ENCODE measurements at regions not wholly inside any gene's neighbourhood (a gene's known extent, or its start where the extent isn't known, plus 50 kb on each side); places are given as distances from the start of the nearest gene placed in this dataset.
"Not testable (repeated sequence)": the region's sequence is repeated elsewhere in the genome, so short reads cannot be mapped to it uniquely, and the experiment has no call there.

- H3K27ac ChIP-seq (ENCODE audit: low read length): no peak overlapping the region
- no peak overlapping the region for H3K4me3 ChIP-seq (ENCODE audit: low read length)
- H3K9me3 ChIP-seq (replicated peaks; ENCODE audit: control insufficient read depth, low read depth, low read length): no peaks in the 10 kb centered on the region
- no peaks in the 10 kb centered on the region for H3K27me3 ChIP-seq (ENCODE audit: control insufficient read depth, insufficient read depth, low read length)
- 94% methylated on average over 6 of the region's 8 CpGs for WGBS (ENCODE audit: insufficient coverage)
- no peaks in the 10 kb centered on the region for H3K36me3 ChIP-seq (ENCODE audit: control insufficient read depth, insufficient read depth, low read length)
- no peaks in the 10 kb centered on the region for H3K4me1 ChIP-seq (ENCODE audit: control insufficient read depth, insufficient read depth, low read length)
- no peak for DNase-seq
These were observed 378.2 kb upstream of the MAOA start for GRCh38 chrX:43277879-43278278.

GRCh38 chrX:43278440-43278839, 377.7 kb upstream of the MAOA start:
- H3K27me3 ChIP-seq (ENCODE audit: control insufficient read depth, insufficient read depth, low read length): no peaks in the 10 kb centered on the region
- no peak overlapping the region for H3K27ac ChIP-seq (ENCODE audit: low read length)
- H3K36me3 ChIP-seq (ENCODE audit: control insufficient read depth, insufficient read depth, low read length): no peaks in the 10 kb centered on the region
- H3K4me1 ChIP-seq (ENCODE audit: control insufficient read depth, insufficient read depth, low read length): no peaks in the 10 kb centered on the region
- no peak overlapping the region for H3K4me3 ChIP-seq (ENCODE audit: low read length)
- WGBS (ENCODE audit: insufficient coverage): 92% methylated on average over 19 of the region's 19 CpGs
- no peak for DNase-seq
- no peaks in the 10 kb centered on the region for H3K9me3 ChIP-seq (replicated peaks; ENCODE audit: control insufficient read depth, low read depth, low read length)

DNA sequence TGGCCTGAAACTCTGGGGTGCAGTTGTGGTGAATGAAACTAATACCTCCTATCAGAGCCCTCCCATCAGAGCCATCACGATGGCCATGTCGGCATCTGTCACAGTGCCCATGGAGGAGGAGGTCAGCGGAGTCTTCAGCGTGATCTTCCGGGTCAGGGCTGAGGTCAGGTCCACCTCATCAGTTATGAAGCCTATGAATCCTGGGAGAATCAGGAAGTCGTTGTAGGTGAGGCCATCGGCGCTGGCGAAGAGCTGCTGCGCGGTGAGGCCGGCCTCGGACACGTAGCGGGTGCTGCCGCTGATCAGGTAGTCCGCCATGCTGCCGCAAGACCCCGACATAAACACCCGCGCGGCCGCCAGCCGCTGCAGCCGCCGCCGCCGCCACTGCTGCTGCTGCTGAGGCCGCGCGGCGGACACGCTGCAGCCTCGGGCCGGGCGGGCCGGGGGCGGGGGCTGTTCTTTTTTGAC, 376.7 kb upstream of the MAOA start:
- no peak for DNase-seq
- Histone ChIP-seq H3K27me3 (ENCODE audit: control insufficient read depth, insufficient read depth, low read length) (no peaks in the 10 kb centered on the region), H3K4me1 (ENCODE audit: control insufficient read depth, insufficient read depth, low read length) (no peaks in the 10 kb centered on the region), H3K9me3 (replicated peaks; ENCODE audit: control insufficient read depth, low read depth, low read length) (no peaks in the 10 kb centered on the region), H3K4me3 (ENCODE audit: low read length) (no peak overlapping the region), H3K36me3 (ENCODE audit: control insufficient read depth, insufficient read depth, low read length) (no peaks in the 10 kb centered on the region), H3K27ac (ENCODE audit: low read length) (no peak overlapping the region)
- 87% methylated on average over 28 of the region's 38 CpGs for WGBS (ENCODE audit: insufficient coverage)

DNA sequence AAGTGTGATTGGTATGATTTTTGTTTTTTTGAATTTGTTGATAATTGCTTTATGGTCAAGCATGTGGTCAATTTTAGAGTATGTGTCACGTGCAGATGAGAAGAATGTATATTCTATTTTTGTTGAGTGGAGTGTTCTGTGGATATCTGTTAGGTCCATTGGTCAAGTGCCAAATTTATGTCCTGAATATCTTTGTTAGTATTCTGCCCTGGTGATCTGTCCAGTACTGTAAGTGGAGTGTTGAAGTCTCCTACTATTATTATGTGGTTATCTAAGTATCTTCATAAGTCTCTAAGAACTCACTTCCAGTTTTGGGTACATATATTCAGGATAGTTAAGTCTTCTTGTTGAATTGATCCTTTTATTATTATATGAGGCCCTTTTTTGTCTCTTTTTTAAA, 372.9 kb upstream of the MAOA start:
- DNase-seq: no peak
- WGBS (ENCODE audit: insufficient coverage): 86% methylated on average over 1 of the region's 1 CpG
- no peaks in the 10 kb centered on the region for H3K36me3 ChIP-seq (ENCODE audit: control insufficient read depth, insufficient read depth, low read length)
- no peaks in the 10 kb centered on the region for H3K4me1 ChIP-seq (ENCODE audit: control insufficient read depth, insufficient read depth, low read length)
- no peak overlapping the region for H3K27ac ChIP-seq (ENCODE audit: low read length)
- H3K27me3 ChIP-seq (ENCODE audit: control insufficient read depth, insufficient read depth, low read length): peaks cover 3% of the 10 kb centered on the region
- H3K4me3 ChIP-seq (ENCODE audit: low read length): no peak overlapping the region
- no peaks in the 10 kb centered on the region for H3K9me3 ChIP-seq (replicated peaks; ENCODE audit: control insufficient read depth, low read depth, low read length)

DNA sequence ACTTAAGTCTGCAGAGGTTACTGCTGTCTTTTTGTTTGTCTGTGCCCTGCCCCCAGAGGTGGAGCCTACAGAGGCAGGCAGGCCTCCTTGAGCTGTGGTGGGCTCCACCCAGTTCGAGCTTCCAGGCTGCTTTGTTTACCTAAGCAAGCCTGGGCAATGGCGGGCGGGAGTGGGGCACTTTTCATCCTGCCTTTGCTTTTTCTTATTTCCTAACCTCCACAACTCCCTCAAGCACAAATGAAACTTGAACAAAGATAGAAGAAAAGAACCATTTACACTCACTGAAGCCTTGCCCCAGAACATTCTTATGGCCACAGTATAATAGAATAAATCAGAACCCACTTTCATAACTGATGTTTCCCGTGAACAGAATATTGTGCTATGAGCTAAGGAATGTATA, 344.5 kb upstream of the MAOA start:
- DNase-seq; H3K4me1 ChIP-seq (ENCODE audit: control insufficient read depth, insufficient read depth, low read length); H3K27ac ChIP-seq (ENCODE audit: low read length); H3K27me3 ChIP-seq (ENCODE audit: control insufficient read depth, insufficient read depth, low read length); H3K9me3 ChIP-seq (replicated peaks; ENCODE audit: control insufficient read depth, low read depth, low read length); H3K4me3 ChIP-seq (ENCODE audit: low read length); H3K36me3 ChIP-seq (ENCODE audit: control insufficient read depth, insufficient read depth, low read length): not testable (repeated sequence)
- WGBS (ENCODE audit: insufficient coverage): no CpG with 5 or more reads among the region's 4 CpGs

GRCh38 chrX:43313035-43313434, 343.1 kb upstream of the MAOA start:
- no peak overlapping the region for H3K27ac ChIP-seq (ENCODE audit: low read length)
- DNase-seq: no peak
- no peak overlapping the region for H3K4me3 ChIP-seq (ENCODE audit: low read length)
- peaks cover 3% of the 10 kb centered on the region for H3K27me3 ChIP-seq (ENCODE audit: control insufficient read depth, insufficient read depth, low read length)
- H3K9me3 ChIP-seq (replicated peaks; ENCODE audit: control insufficient read depth, low read depth, low read length): no peaks in the 10 kb centered on the region
- WGBS (ENCODE audit: insufficient coverage): no CpG with 5 or more reads among the region's 1 CpG
- H3K4me1 ChIP-seq (ENCODE audit: control insufficient read depth, insufficient read depth, low read length): no peaks in the 10 kb centered on the region
- no peaks in the 10 kb centered on the region for H3K36me3 ChIP-seq (ENCODE audit: control insufficient read depth, insufficient read depth, low read length)

DNA sequence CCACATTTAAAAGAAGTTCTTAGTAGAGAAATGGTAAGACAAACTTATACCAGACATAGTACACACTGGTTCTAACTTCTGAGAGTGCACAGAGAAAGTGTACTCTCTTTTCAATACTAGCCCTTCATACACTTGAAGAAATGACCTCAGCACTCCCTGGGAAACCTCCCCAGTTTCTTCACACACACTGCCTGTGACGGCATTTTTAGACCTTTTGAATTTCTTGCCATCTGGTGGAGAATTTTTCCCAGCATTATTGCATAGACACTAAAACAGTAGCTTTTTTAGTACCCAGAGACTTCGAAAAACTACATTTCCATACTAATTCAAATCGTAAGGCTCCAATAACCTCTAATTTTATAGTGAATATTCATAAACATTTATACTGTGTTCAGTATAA, 341.6 kb upstream of the MAOA start:
- Histone ChIP-seq H3K9me3 (replicated peaks; ENCODE audit: control insufficient read depth, low read depth, low read length) (no peaks in the 10 kb centered on the region), H3K27me3 (ENCODE audit: control insufficient read depth, insufficient read depth, low read length) (peaks cover 3% of the 10 kb centered on the region), H3K4me1 (ENCODE audit: control insufficient read depth, insufficient read depth, low read length) (no peaks in the 10 kb centered on the region), H3K27ac (ENCODE audit: low read length) (no peak overlapping the region), H3K36me3 (ENCODE audit: control insufficient read depth, insufficient read depth, low read length) (no peaks in the 10 kb centered on the region), H3K4me3 (ENCODE audit: low read length) (no peak overlapping the region)
- WGBS (ENCODE audit: insufficient coverage): 50% methylated on average over 1 of the region's 3 CpGs
- peak; percentile 17 for DNase-seq

GRCh38 chrX:43315622-43316021, 340.5 kb upstream of the MAOA start:
- Histone ChIP-seq H3K4me3 (ENCODE audit: low read length) (no peak overlapping the region), H3K27ac (ENCODE audit: low read length) (no peak overlapping the region), H3K36me3 (ENCODE audit: control insufficient read depth, insufficient read depth, low read length) (no peaks in the 10 kb centered on the region), H3K9me3 (replicated peaks; ENCODE audit: control insufficient read depth, low read depth, low read length) (no peaks in the 10 kb centered on the region), H3K4me1 (ENCODE audit: control insufficient read depth, insufficient read depth, low read length) (no peaks in the 10 kb centered on the region), H3K27me3 (ENCODE audit: control insufficient read depth, insufficient read depth, low read length) (peaks cover 3% of the 10 kb centered on the region)
- DNase-seq: no peak
- WGBS (ENCODE audit: insufficient coverage): 83% methylated on average over 2 of the region's 4 CpGs

DNA sequence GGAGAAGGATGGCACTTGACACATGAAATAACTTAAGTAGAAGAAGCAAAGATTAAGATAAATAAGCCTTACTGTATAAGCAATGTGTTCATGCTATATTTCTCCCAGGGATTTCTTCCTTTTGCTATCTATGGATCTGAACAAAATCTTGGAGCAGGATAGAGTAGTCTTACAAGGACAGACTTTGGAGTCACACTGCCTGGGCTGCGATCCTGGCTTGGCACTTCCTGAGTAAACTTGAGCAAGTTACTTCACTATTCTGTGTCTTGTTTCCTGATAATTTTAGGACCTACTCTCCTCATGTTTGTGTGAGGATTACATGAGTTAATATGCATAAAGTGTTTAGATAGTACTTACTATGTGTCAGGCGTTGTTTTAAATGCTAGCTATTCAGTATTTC, 340.0 kb upstream of the MAOA start:
- peaks cover 3% of the 10 kb centered on the region for H3K27me3 ChIP-seq (ENCODE audit: control insufficient read depth, insufficient read depth, low read length)
- H3K4me1 ChIP-seq (ENCODE audit: control insufficient read depth, insufficient read depth, low read length): no peaks in the 10 kb centered on the region
- no peak overlapping the region for H3K27ac ChIP-seq (ENCODE audit: low read length)
- no peak overlapping the region for H3K4me3 ChIP-seq (ENCODE audit: low read length)
- H3K36me3 ChIP-seq (ENCODE audit: control insufficient read depth, insufficient read depth, low read length): no peaks in the 10 kb centered on the region
- H3K9me3 ChIP-seq (replicated peaks; ENCODE audit: control insufficient read depth, low read depth, low read length): no peaks in the 10 kb centered on the region
- DNase-seq: no peak
- no CpG with 5 or more reads among the region's 2 CpGs for WGBS (ENCODE audit: insufficient coverage)

DNA sequence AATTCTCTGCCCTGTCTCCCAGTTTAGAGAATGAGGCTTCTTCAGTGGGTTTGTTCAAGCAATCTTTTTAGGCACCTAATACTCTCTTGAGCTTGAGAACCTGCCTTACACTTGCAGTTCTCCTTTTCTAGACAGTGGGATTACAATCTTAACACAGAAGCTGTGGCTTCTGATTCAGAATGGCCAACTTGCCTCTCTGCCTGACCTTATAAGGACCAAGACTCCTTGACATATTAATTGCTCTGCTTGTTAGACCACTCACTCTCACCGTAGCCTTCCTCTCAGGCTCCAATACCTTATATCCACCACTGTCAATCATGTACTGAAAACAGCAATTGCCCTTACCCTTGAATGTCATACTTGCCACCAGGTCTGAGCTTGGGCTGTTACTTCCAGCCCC, 338.7 kb upstream of the MAOA start:
- Histone ChIP-seq H3K27ac (ENCODE audit: low read length) (no peak overlapping the region), H3K9me3 (replicated peaks; ENCODE audit: control insufficient read depth, low read depth, low read length) (no peaks in the 10 kb centered on the region), H3K36me3 (ENCODE audit: control insufficient read depth, insufficient read depth, low read length) (no peaks in the 10 kb centered on the region), H3K4me3 (ENCODE audit: low read length) (no peak overlapping the region), H3K4me1 (ENCODE audit: control insufficient read depth, insufficient read depth, low read length) (no peaks in the 10 kb centered on the region), H3K27me3 (ENCODE audit: control insufficient read depth, insufficient read depth, low read length) (peaks cover 3% of the 10 kb centered on the region)
- DNase-seq: no peak
- WGBS (ENCODE audit: insufficient coverage): 71% methylated on average over 1 of the region's 1 CpG

DNA sequence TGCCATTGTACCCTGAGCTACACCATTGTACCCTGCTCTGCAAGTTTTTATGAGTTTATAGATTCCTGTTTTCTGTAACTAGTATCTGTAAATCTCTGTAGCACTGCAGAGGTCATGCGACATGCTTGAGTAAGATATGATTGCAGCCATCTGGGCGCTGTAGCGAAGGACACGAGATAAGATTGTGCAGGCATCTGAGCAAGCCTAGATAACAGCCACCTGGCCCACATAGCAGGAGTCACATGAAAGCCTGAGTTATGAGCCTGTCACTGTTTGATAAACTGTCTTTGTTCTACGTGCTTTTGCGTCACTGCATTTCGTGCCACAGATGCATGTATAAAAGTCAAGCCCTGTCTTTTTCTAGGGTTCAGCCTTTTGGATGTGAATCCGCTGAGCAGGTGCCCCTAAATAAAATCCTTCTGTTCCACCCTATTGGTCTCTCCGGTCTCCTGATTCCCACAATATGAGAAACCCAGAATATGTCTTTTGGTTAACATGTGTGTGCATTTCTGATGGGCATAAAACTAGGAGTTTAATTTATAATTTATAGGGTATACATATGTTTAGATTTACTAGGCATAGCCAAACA, 327.6 kb upstream of the MAOA start:
- 80% methylated on average over 6 of the region's 9 CpGs for WGBS (ENCODE audit: insufficient coverage)
- no peak overlapping the region for H3K4me3 ChIP-seq (ENCODE audit: low read length)
- no peaks in the 10 kb centered on the region for H3K36me3 ChIP-seq (ENCODE audit: control insufficient read depth, insufficient read depth, low read length)
- no peaks in the 10 kb centered on the region for H3K27me3 ChIP-seq (ENCODE audit: control insufficient read depth, insufficient read depth, low read length)
- no peaks in the 10 kb centered on the region for H3K4me1 ChIP-seq (ENCODE audit: control insufficient read depth, insufficient read depth, low read length)
- peaks cover 16% of the 10 kb centered on the region for H3K9me3 ChIP-seq (replicated peaks; ENCODE audit: control insufficient read depth, low read depth, low read length)
- no peak for DNase-seq
- no peak overlapping the region for H3K27ac ChIP-seq (ENCODE audit: low read length)
